ENCODE measurements at regions not wholly inside any gene's neighbourhood (a gene's known extent, or its start where the extent isn't known, plus 50 kb on each side); places are given as distances from the start of the nearest gene placed in this dataset.

GRCh38 chr2:221969830-221970144 lies 329.0 kb downstream of the PAX3 start:
- TF ChIP-seq CTCF (IDR thresholded peaks at IDR 0.05) (no peak), POLR2A (IDR thresholded peaks at IDR 0.05) (no peak)

All from vagina (tissue), 2 donors.